Testis (tissue), 2 donors: ENCODE measurements at regions not wholly inside any gene's neighbourhood (a gene's known extent, or its start where the extent isn't known, plus 50 kb on each side); places are given as distances from the start of the nearest gene placed in this dataset.

ENCODE experiments used
- DNase-seq: peaks from one replicate; pipeline ENCODE4 v3.0.0-alpha.2; 2019
- H3K27ac ChIP-seq, 2 donors: fragments of 200-600 bp; sonication (generic); one replicate each; pipeline ENCODE4 v1.5.1; 2019
- H3K27me3 ChIP-seq: fragments of 200-600 bp; sonication (generic); one replicate; pipeline ENCODE4 v1.5.1; 2019
- H3K36me3 ChIP-seq: fragments of 200-600 bp; sonication (generic); one replicate; pipeline ENCODE4 v1.5.1; 2017; ENCODE audit warnings: low read depth; ENCODE audit errors: missing control alignments
- H3K4me1 ChIP-seq: fragments of 200-600 bp; sonication (generic); one replicate; pipeline ENCODE4 v1.5.1; 2019
- H3K4me3 ChIP-seq, 2 donors: fragments of 200-600 bp; sonication (generic); one replicate each; pipeline ENCODE4 v1.5.1; 2017 to 2019
- H3K9me3 ChIP-seq: fragments of 200-600 bp; sonication (generic); one replicate; pipeline ENCODE4 v1.5.1; 2017
- POLR2A ChIP-seq: fragments of 450-650 bp; IDR thresholded peaks from one replicate; pipeline ENCODE4 v1.6.1; 2017; ENCODE audit warnings: antibody characterized with exemption, mild to moderate bottlenecking, moderate library complexity
- WGBS, 2 donors: methylation state at CpG; one replicate each; pipeline ENCODE4 v1.1.5; 2018; 5-methylcytosine and 5-hydroxymethylcytosine counted together
- intact Hi-C: fragments of 100-400 bp; cut with DNase I; formaldehyde crosslinking; loops from one replicate; pipeline ENCODE4 v1.15.1; 2023; ENCODE audit warnings: low total_unique reads
- small RNA-seq, 2 donors: library from RNA; depleted of rRNA; stranded (forward); fragments of <200 nt; gene quantifications; one replicate each; pipeline ENCODE3, GENCODE V24; 2016
- TF ChIP-seq, protein P1 (sequence below), 3 experiments: fragments of 450-650 bp in 2 of 3; fragments of 200-600 bp in 1 of 3; sonication (generic) in 1 of 3; IDR thresholded peaks; one replicate each; pipeline ENCODE4 v1.5.1; 2016 to 2019; ENCODE audit warnings: antibody characterized with exemption in 3 of 3, mild to moderate bottlenecking in 2 of 3, moderate library complexity in 1 of 3

DNA sequence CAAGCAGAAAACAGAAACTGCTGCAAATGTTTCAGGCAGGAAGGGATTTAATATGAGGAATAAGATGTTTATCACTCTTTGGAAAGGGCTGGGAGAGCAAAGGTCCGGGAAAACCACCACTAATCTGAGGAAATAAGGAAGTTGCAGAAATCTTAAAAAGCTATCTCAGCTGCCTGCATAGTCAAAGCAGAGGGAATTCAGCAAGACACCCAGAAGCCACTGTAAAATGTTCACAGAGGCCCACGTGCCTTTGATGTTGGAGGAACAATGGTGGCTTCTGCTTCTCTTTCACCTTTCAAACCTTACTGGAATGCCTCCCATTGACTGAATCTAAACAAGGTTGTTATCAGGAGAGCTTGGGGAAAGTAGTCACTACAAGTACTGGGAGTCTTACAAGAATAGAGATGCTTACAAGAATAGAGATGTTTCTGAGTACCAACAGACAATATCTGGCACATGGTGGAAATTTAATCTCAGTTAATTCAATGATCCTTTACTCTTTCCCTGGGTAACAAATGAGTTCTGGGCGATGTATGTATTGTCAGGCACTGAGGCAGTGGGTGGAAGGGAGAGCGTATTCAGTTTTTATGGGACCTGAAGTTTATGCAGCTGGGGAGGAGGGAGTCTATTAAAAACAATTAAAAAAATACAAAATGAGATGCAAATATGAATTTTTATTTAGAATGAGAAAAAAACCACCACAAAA, 56.1 kb upstream of the MED13 start:
- no peak overlapping the region for H3K27ac ChIP-seq
- intact Hi-C loops = no loop called here

DNA sequence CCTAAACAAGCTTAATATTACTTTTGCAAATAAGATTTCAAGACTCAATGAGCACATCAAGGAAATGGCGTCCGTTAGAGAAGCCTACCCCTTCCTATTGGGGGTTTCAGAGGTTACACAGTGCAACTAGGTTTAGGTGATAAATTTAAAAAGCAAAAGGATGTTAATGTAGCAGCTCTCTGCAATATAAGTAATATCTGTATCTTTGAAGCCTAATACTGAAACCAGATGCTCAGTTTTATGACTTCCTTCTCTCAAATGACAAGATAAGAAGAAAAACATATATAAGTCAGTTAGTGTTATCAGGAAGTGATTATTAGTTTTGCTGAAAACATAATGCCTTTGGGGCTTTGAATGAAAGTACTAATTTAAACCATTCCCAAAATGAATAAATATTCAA, 54.3 kb upstream of the MED13 start:
- intact Hi-C loops = no loop called here
- 52 to 67% methylated on average over 2 of the region's 2 CpGs for WGBS, 2 donors
- Histone ChIP-seq H3K27ac (no peak overlapping the region), H3K9me3 (no peaks in the 10 kb centered on the region), H3K36me3 (no peaks in the 10 kb centered on the region), H3K4me3 (no peak overlapping the region), H3K27me3 (no peaks in the 10 kb centered on the region), H3K4me1 (no peaks in the 10 kb centered on the region)
- TF ChIP-seq, protein P1, sequence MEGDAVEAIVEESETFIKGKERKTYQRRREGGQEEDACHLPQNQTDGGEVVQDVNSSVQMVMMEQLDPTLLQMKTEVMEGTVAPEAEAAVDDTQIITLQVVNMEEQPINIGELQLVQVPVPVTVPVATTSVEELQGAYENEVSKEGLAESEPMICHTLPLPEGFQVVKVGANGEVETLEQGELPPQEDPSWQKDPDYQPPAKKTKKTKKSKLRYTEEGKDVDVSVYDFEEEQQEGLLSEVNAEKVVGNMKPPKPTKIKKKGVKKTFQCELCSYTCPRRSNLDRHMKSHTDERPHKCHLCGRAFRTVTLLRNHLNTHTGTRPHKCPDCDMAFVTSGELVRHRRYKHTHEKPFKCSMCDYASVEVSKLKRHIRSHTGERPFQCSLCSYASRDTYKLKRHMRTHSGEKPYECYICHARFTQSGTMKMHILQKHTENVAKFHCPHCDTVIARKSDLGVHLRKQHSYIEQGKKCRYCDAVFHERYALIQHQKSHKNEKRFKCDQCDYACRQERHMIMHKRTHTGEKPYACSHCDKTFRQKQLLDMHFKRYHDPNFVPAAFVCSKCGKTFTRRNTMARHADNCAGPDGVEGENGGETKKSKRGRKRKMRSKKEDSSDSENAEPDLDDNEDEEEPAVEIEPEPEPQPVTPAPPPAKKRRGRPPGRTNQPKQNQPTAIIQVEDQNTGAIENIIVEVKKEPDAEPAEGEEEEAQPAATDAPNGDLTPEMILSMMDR (IDR thresholded peaks at IDR 0.05) = no peak
- no peak for TF ChIP-seq POLR2A
- no peak for DNase-seq

More for the DNA sequence above, 56.1 kb upstream of the MED13 start:
- Histone ChIP-seq H3K4me1 (no peaks in the 10 kb centered on the region), H3K4me3 (no peak overlapping the region), H3K36me3 (no peaks in the 10 kb centered on the region), H3K9me3 (no peaks in the 10 kb centered on the region), H3K27me3 (no peaks in the 10 kb centered on the region)
- no peak for DNase-seq
- TF ChIP-seq POLR2A = no peak
- TF ChIP-seq, protein P1 (IDR thresholded peaks at IDR 0.05) = no peak
- WGBS, 2 donors = 73 to 78% methylated on average over 4 of the region's 4 CpGs

Small RNA genes lying in the stretch of these regions (small RNA-seq; reads per million reads assigned to genes)
- 0 reads per million in 2 donors for gene RF00019
